AG09319 (cell line): ENCODE measurements at regions not wholly inside any gene's neighbourhood (a gene's known extent, or its start where the extent isn't known, plus 50 kb on each side); places are given as distances from the start of the nearest gene placed in this dataset.

Experiments used
- DNase-seq: peaks from one replicate; pipeline ENCODE4 v3.0.0-alpha.2; 2010; ENCODE audit warnings: low read depth; ENCODE audit errors: extremely low read depth
- TF ChIP-seq, protein P1 (sequence below): IDR thresholded peaks from 2 replicates; pipeline ENCODE4 v1.5.1; 2011; ENCODE audit warnings: low read depth, mild to moderate bottlenecking, inconsistent platforms, low read length, moderate library complexity

DNA sequence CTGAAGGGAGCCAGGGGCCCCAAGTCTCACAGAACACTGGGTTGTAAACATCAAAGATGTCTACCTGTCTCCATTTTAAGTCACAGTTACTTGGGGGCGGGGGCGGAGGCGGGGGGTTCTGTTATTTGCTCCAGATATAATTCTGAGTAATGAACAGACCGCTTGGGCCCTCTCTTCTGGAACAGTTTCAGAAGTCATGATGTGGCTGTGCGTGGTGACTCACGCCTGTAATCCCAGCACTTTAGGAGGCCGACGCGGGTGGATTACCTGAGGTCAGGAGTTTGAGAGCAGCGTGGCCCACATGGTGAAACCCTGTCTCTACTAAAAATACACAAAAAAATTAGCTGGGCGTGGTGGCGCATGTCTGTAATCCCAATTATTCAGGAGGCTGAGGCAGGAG is 157.9 kb upstream of the APCDD1 start:
- TF ChIP-seq, protein P1, sequence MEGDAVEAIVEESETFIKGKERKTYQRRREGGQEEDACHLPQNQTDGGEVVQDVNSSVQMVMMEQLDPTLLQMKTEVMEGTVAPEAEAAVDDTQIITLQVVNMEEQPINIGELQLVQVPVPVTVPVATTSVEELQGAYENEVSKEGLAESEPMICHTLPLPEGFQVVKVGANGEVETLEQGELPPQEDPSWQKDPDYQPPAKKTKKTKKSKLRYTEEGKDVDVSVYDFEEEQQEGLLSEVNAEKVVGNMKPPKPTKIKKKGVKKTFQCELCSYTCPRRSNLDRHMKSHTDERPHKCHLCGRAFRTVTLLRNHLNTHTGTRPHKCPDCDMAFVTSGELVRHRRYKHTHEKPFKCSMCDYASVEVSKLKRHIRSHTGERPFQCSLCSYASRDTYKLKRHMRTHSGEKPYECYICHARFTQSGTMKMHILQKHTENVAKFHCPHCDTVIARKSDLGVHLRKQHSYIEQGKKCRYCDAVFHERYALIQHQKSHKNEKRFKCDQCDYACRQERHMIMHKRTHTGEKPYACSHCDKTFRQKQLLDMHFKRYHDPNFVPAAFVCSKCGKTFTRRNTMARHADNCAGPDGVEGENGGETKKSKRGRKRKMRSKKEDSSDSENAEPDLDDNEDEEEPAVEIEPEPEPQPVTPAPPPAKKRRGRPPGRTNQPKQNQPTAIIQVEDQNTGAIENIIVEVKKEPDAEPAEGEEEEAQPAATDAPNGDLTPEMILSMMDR: no peak
- no peak for DNase-seq

DNA sequence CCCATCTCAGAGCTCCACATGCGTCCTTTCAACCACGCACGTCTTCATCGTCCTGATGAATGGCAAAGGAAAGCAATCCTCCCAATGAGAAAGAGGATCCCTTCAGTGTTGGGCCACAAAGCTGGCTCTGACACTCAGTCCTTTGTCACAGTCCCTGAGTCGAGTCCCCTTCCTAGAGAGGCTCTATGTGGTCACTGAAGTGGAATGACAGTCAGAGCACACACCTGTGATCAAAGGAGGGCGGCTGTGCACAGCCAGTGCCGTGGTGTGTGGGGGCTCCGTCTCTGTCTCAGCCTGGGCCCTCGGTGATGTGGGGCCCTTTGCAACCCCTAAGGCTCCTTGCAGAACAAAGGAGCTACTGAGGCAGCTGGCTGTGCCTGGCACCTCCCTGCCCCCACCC is 157.3 kb upstream of the APCDD1 start:
- TF ChIP-seq, protein P1: no peak
- no peak for DNase-seq

DNA sequence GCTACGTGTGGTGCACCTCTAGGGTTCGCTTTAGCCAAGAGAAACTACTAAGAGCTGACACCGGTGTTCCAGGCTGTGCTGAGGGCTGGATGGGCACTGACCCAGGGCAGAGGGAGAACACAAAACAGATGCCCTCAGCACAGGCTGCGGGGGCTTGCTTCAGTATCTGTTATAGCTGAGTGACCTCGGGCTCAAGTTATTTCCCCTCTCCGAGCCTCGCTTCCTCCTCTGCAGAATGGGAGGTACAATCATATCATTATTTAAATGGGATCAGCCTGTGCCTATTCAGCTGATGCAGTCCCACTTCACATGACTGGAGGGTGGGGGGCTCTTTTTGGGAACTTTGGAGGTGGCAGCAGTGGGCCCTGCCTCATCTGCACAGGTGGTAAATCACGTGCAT is 156.1 kb upstream of the APCDD1 start:
- DNase-seq: no peak
- TF ChIP-seq, protein P1: no peak

DNA sequence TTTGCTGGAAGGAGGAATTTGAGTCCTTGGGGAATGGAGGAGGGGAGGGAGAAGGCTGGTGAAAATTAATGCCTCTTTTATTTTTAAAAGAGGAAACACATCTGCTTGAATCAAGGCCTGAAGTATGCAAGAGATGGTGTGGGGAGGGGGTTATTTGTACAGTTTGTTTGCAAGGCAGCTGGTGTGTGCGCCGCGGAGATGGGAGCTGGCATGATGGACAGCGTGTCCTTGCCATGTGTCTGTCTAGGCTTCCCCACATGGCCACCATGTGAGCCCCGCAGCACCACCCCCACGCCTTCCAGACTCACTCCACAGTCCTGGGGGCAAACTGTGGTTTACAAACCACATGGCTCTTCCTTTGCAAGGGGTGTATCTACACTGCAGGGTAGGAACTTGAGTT is 154.8 kb upstream of the APCDD1 start:
- peak; percentile 34 for DNase-seq
- TF ChIP-seq, protein P1: no peak

DNA sequence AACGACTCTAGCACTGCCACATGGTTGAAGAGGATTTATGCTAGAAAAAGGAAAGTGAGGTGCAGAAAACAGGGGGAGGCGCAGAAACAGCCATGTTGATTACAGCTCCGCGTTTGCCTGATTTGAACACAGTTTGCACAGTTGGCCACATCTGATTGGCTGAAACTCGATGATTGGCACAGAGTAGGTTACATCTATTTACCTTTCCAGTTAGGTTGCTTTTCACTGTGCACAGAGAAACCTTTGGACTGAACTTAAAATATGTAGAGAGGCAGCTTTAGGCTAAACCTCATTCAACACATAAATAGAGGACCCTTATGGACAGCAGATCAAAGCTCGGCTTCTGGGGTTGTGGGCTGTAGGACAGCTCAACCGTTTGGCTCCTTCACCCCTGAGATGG is 153.7 kb upstream of the APCDD1 start:
- TF ChIP-seq, protein P1: no peak
- no peak for DNase-seq

DNA sequence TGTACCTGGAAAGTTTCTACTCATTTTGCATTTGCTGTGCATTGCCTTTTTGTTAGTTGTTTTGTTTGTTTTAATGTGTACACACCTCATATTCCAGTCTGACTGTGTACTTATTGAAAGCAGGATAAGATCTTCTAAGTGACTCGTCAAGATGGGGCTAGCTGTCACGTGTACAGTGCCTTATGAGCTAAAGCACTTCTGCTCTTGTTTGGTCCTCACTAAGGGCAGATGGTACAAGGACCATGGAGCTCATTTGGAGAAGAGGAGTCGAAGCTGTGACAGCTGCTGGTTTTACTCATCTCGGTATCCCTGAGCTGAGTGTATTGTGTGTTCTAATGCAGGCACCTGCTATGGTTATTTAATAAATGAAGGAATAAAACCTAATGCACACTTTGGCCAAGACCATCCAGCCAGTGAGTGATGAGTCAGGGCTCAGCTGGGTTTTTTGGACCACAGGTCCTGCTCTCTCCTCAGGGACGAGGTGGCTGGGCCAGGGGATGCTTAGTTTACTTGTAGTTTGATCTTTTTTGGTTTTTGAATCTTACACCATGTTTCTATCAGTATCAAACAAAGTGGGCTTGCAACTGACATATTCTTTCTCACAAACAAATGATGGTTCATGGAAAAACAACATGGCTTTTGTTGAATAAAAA is 152.5 kb upstream of the APCDD1 start:
- TF ChIP-seq, protein P1: no peak
- DNase-seq: no peak

DNA sequence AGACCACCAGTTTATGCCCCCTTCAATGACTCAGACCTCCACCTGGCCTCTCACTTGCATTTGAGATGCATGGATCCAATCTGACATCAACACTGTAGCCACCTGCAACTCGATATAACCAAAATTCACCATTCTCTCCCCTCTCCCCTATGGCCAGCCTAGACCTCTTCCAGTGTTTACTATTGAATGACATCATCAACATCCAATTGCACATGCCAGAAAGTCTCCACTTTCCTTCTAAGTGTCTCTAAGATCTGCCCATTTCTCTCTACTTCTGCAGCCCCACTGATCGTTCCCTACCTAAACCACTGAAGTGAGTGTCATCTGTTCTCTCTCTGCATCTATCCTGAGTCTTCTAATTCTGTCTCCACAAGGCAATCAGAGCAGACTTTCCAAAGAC is 151.3 kb upstream of the APCDD1 start:
- TF ChIP-seq, protein P1: no peak
- DNase-seq: no peak
